GM23338 (cell line): ENCODE measurements at regions not wholly inside any gene's neighbourhood (a gene's known extent, or its start where the extent isn't known, plus 50 kb on each side); places are given as distances from the start of the nearest gene placed in this dataset.
"Not testable (repeated sequence)": the region's sequence is repeated elsewhere in the genome, so short reads cannot be mapped to it uniquely, and the experiment has no call there.

Experiments
- EZH2 ChIP-seq: fragments of 200-600 bp; sonication (generic); IDR thresholded peaks from one replicate; pipeline ENCODE4 v1.8.0; 2017; ENCODE audit warnings: antibody characterized with exemption, mild to moderate bottlenecking, low read depth; ENCODE audit not compliant: unreplicated experiment
- EZH2phosphoT487 ChIP-seq: fragments of 200-600 bp; sonication (generic); IDR thresholded peaks from one replicate; pipeline ENCODE4 v1.8.1; 2018; ENCODE audit warnings: antibody characterized with exemption; ENCODE audit not compliant: unreplicated experiment
- JUNB ChIP-seq: IDR thresholded peaks from one replicate; pipeline ENCODE4 v1.6.1; 2016; ENCODE audit warnings: antibody characterized with exemption; ENCODE audit not compliant: unreplicated experiment
- POLR2AphosphoS5 ChIP-seq: IDR thresholded peaks from 2 replicates; pipeline ENCODE4 v1.6.1; 2016; ENCODE audit warnings: antibody characterized with exemption, low read depth
- STAT1 ChIP-seq: IDR thresholded peaks from one replicate; pipeline ENCODE4 v1.6.1; 2016; ENCODE audit warnings: antibody characterized with exemption; ENCODE audit not compliant: unreplicated experiment
- TF ChIP-seq, protein P1 (sequence below), 2 experiments: fragments of 200-600 bp in 1 of 2; sonication (generic) in 1 of 2; conservative IDR thresholded peaks; 2 replicates each; pipeline versions ENCODE4 v1.5.1 to v1.6.1; 2016 to 2017; ENCODE audit warnings: antibody characterized with exemption in 2 of 2, low read depth in 2 of 2, mild to moderate bottlenecking in 2 of 2, moderate library complexity in 1 of 2
- TF ChIP-seq, protein P2 (sequence below): IDR thresholded peaks from 2 replicates; pipeline ENCODE4 v1.6.1; 2016; ENCODE audit warnings: antibody characterized with exemption

DNA sequence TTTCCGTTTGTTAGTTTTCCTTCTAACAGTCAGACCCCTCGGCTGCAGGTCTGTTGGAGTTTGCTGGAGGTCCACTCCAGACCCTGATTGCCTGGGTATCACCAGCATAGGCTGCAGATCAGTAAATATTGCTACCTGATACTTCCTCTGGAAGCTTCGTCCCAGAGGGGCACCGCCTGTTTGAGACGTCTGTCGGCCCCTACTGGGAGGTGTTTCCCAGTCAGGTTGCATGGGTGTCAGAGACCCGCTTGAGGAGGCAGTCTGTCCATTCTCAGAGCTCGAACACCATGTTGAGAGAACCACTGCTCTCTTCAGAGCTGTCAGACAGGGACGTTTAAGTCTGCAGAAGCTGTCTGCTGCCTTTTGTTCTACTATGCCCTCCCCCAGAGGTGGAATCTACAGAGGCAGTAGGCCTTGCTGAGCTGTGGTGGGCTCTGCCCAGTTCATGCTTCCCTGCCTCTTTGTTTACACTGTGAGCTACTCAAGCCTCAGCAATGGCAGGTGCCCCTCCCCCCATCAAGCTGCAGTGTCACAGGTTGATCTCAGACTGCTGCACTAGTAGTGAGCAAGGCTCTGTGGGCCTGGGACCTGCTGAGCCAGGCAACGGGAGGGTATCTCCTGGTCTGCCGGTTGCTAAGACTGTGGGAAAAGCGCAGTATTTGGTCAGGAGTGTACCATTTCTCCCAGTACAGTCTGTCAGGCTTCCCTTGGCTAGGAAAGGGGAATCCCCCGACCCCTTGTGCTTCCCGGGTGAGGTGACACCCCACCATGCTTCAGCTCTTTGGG lies 74.4 kb upstream of the TOP3B start:
- not testable (repeated sequence) for TF ChIP-seq POLR2AphosphoS5, EZH2, EZH2phosphoT487, STAT1, JUNB
- TF ChIP-seq, protein P1, sequence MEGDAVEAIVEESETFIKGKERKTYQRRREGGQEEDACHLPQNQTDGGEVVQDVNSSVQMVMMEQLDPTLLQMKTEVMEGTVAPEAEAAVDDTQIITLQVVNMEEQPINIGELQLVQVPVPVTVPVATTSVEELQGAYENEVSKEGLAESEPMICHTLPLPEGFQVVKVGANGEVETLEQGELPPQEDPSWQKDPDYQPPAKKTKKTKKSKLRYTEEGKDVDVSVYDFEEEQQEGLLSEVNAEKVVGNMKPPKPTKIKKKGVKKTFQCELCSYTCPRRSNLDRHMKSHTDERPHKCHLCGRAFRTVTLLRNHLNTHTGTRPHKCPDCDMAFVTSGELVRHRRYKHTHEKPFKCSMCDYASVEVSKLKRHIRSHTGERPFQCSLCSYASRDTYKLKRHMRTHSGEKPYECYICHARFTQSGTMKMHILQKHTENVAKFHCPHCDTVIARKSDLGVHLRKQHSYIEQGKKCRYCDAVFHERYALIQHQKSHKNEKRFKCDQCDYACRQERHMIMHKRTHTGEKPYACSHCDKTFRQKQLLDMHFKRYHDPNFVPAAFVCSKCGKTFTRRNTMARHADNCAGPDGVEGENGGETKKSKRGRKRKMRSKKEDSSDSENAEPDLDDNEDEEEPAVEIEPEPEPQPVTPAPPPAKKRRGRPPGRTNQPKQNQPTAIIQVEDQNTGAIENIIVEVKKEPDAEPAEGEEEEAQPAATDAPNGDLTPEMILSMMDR (conservative IDR thresholded peaks at IDR 0.05; ENCODE audit: low read depth in 2 of 2): not testable (repeated sequence)
- TF ChIP-seq, protein P2, sequence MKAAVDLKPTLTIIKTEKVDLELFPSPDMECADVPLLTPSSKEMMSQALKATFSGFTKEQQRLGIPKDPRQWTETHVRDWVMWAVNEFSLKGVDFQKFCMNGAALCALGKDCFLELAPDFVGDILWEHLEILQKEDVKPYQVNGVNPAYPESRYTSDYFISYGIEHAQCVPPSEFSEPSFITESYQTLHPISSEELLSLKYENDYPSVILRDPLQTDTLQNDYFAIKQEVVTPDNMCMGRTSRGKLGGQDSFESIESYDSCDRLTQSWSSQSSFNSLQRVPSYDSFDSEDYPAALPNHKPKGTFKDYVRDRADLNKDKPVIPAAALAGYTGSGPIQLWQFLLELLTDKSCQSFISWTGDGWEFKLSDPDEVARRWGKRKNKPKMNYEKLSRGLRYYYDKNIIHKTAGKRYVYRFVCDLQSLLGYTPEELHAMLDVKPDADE: not testable (repeated sequence)
